ENCODE measurements at regions not wholly inside any gene's neighbourhood (a gene's known extent, or its start where the extent isn't known, plus 50 kb on each side); places are given as distances from the start of the nearest gene placed in this dataset.
"Not testable (repeated sequence)": the region's sequence is repeated elsewhere in the genome, so short reads cannot be mapped to it uniquely, and the experiment has no call there.

GRCh38 chr5:63743096-63743798, 219.0 kb downstream of the HTR1A start:
- Histone ChIP-seq H3K4me3 (ENCODE audit: low read depth in 1 of 5, low read length in 5 of 5) (no peak overlapping the region), H3K9ac (ENCODE audit: low read length in 5 of 5) (no peak overlapping the region), H3K27me3 (ENCODE audit: control insufficient read depth in 5 of 5, insufficient read depth in 4 of 5, low read length in 5 of 5) (no peaks in the 10 kb centered on the region), H3K9me3 (ENCODE audit: control insufficient read depth in 5 of 5, low read length in 5 of 5) (peaks cover 0 to 8% (median 3%) of the 10 kb centered on the region in 5 donors), H3K27ac (ENCODE audit: low read depth, low read length) (no peak overlapping the region), H3K4me1 (ENCODE audit: control insufficient read depth in 5 of 5, insufficient read depth in 5 of 5, low read length in 5 of 5) (no peaks in the 10 kb centered on the region), H3K36me3 (ENCODE audit: control insufficient read depth in 5 of 5, insufficient read depth in 5 of 5, low read length in 5 of 5) (no peaks in the 10 kb centered on the region)

- not testable (repeated sequence) for H3K27me3 ChIP-seq (ENCODE audit: control insufficient read depth in 5 of 5, insufficient read depth in 4 of 5, low read length in 5 of 5); H3K4me3 ChIP-seq (ENCODE audit: low read depth in 1 of 5, low read length in 5 of 5); H3K4me1 ChIP-seq (ENCODE audit: control insufficient read depth in 5 of 5, insufficient read depth in 5 of 5, low read length in 5 of 5); H3K36me3 ChIP-seq (ENCODE audit: control insufficient read depth in 5 of 5, insufficient read depth in 5 of 5, low read length in 5 of 5); H3K9me3 ChIP-seq (ENCODE audit: control insufficient read depth in 5 of 5, low read length in 5 of 5); H3K9ac ChIP-seq (ENCODE audit: low read length in 5 of 5); H3K27ac ChIP-seq (ENCODE audit: low read depth, low read length)
Observed at GRCh38 chr5:63732880-63733279, 229.4 kb downstream of the HTR1A start.

DNA sequence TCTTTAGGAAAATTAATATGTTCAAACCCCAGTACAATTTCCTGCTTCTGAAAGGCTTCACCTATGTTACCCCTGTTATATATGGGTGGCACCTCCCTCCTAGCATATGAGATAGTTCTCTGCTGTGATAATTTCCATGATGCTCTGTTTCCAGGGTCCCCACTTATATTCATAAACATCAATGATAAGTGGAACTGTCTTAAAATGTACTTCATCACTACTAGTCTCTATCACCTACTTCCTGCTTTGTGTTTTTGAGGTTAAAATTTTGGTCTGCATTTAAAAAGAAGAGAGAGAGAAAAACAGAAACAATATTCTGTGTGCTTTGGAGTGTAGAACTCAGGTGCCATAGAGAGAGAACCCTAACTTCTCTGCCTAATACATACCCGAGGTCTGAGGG, 234.7 kb downstream of the HTR1A start:
- Histone ChIP-seq H3K4me3 (ENCODE audit: low read depth in 1 of 5, low read length in 5 of 5) (no peak overlapping the region), H3K36me3 (ENCODE audit: control insufficient read depth in 5 of 5, insufficient read depth in 5 of 5, low read length in 5 of 5) (no peaks in the 10 kb centered on the region), H3K4me1 (ENCODE audit: control insufficient read depth in 5 of 5, insufficient read depth in 5 of 5, low read length in 5 of 5) (no peaks in the 10 kb centered on the region), H3K9ac (ENCODE audit: low read length in 5 of 5) (no peak overlapping the region), H3K27me3 (ENCODE audit: control insufficient read depth in 5 of 5, insufficient read depth in 4 of 5, low read length in 5 of 5) (no peaks in the 10 kb centered on the region), H3K27ac (ENCODE audit: low read depth, low read length) (no peak overlapping the region), H3K9me3 (ENCODE audit: control insufficient read depth in 5 of 5, low read length in 5 of 5) (no peaks in the 10 kb centered on the region)

- no peaks in the 10 kb centered on the region for H3K36me3 ChIP-seq (ENCODE audit: control insufficient read depth in 5 of 5, insufficient read depth in 5 of 5, low read length in 5 of 5)
- H3K4me1 ChIP-seq (ENCODE audit: control insufficient read depth in 5 of 5, insufficient read depth in 5 of 5, low read length in 5 of 5), result no peaks in the 10 kb centered on the region
- peaks cover 0 to 1% (median 0%) of the 10 kb centered on the region in 5 donors for H3K9me3 ChIP-seq (ENCODE audit: control insufficient read depth in 5 of 5, low read length in 5 of 5)
- H3K4me3 ChIP-seq (ENCODE audit: low read depth in 1 of 5, low read length in 5 of 5), result no peak overlapping the region
- no peak overlapping the region for H3K27ac ChIP-seq (ENCODE audit: low read depth, low read length)
- no peaks in the 10 kb centered on the region for H3K27me3 ChIP-seq (ENCODE audit: control insufficient read depth in 5 of 5, insufficient read depth in 4 of 5, low read length in 5 of 5)
- H3K9ac ChIP-seq (ENCODE audit: low read length in 5 of 5), result no peak overlapping the region
Observed at GRCh38 chr5:63726496-63726895, 235.7 kb downstream of the HTR1A start.

DNA sequence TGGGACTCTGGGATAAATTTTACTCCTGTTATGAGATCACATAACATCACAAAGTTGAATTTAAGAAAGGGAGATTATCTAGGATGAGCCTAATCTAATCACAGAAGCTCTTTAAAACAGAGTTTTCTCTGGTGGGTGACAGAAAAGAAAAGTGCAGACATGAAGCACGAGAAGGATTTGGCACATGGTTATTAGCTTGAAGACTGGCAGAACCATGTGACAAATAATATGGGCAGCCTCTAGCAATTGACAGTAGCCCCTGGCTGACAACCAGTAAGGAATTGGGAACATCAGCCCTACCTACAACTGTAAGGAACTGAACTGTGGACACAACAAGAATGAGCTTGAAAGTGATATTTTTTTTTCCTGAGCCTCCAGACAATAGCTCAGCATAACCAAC, 243.1 kb downstream of the HTR1A start:
- no peak overlapping the region for H3K4me3 ChIP-seq (ENCODE audit: low read depth in 1 of 5, low read length in 5 of 5)
- no peak overlapping the region for H3K9ac ChIP-seq (ENCODE audit: low read length in 5 of 5)
- H3K9me3 ChIP-seq (ENCODE audit: control insufficient read depth in 5 of 5, low read length in 5 of 5), result peaks cover 0 to 5% (median 0%) of the 10 kb centered on the region in 5 donors
- no peaks in the 10 kb centered on the region for H3K36me3 ChIP-seq (ENCODE audit: control insufficient read depth in 5 of 5, insufficient read depth in 5 of 5, low read length in 5 of 5)
- H3K4me1 ChIP-seq (ENCODE audit: control insufficient read depth in 5 of 5, insufficient read depth in 5 of 5, low read length in 5 of 5), result no peaks in the 10 kb centered on the region
- no peak overlapping the region for H3K27ac ChIP-seq (ENCODE audit: low read depth, low read length)
- H3K27me3 ChIP-seq (ENCODE audit: control insufficient read depth in 5 of 5, insufficient read depth in 4 of 5, low read length in 5 of 5), result no peaks in the 10 kb centered on the region

DNA sequence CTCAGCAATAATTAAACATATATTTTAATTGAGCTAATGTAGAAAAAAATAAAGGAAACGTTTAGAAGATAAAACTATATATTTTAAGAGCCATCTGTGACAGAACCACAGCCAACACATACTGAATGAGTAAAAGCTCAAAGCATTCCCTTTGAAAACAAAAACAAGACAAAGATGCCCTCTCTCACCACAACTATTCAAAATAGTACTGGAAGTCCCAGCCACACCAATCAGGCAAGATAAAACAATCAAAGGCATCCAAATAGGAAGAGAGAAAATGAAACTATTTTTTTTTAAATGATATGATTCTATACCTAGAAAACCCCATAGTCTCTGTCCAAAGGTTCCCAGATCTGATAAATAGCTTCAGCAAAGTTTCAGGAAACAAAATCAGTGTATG, 262.0 kb downstream of the HTR1A start:
- H3K4me1 ChIP-seq (ENCODE audit: control insufficient read depth in 5 of 5, insufficient read depth in 5 of 5, low read length in 5 of 5), result peaks cover 0 to 8% (median 0%) of the 10 kb centered on the region in 5 donors
- no peak overlapping the region for H3K9ac ChIP-seq (ENCODE audit: low read length in 5 of 5)
- no peaks in the 10 kb centered on the region for H3K27me3 ChIP-seq (ENCODE audit: control insufficient read depth in 5 of 5, insufficient read depth in 4 of 5, low read length in 5 of 5)
- no peak overlapping the region for H3K4me3 ChIP-seq (ENCODE audit: low read depth in 1 of 5, low read length in 5 of 5)
- H3K27ac ChIP-seq (ENCODE audit: low read depth, low read length), result no peak overlapping the region
- no peaks in the 10 kb centered on the region for H3K36me3 ChIP-seq (ENCODE audit: control insufficient read depth in 5 of 5, insufficient read depth in 5 of 5, low read length in 5 of 5)
- no peaks in the 10 kb centered on the region for H3K9me3 ChIP-seq (ENCODE audit: control insufficient read depth in 5 of 5, low read length in 5 of 5)

DNA sequence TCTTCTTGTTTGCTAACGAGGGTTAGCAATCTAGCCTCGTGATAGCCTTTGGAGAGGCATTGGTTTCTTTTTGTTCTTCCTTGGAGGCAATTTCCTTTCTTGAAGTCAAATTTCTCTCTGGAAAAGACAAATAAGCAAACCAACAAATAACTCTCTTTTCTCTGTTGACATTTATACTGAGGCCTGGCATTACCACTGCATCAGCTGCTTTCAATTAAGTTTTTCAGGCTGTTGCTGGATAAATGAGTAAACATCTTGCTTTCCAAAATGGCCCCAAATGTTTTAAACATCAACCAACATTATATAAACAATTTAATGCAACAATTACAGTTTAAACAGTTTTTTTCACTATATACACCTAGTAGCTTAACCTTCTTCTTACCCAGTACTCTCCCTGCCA, 264.4 kb downstream of the HTR1A start:
- Histone ChIP-seq H3K36me3 (ENCODE audit: control insufficient read depth in 5 of 5, insufficient read depth in 5 of 5, low read length in 5 of 5) (no peaks in the 10 kb centered on the region), H3K27ac (ENCODE audit: low read depth, low read length) (no peak overlapping the region), H3K4me3 (ENCODE audit: low read depth in 1 of 5, low read length in 5 of 5) (no peak overlapping the region), H3K4me1 (ENCODE audit: control insufficient read depth in 5 of 5, insufficient read depth in 5 of 5, low read length in 5 of 5) (peaks cover 0 to 8% (median 0%) of the 10 kb centered on the region in 5 donors), H3K27me3 (ENCODE audit: control insufficient read depth in 5 of 5, insufficient read depth in 4 of 5, low read length in 5 of 5) (no peaks in the 10 kb centered on the region), H3K9ac (ENCODE audit: low read length in 5 of 5) (no peak overlapping the region), H3K9me3 (ENCODE audit: control insufficient read depth in 5 of 5, low read length in 5 of 5) (no peaks in the 10 kb centered on the region)

- Histone ChIP-seq H3K4me3 (ENCODE audit: low read depth in 1 of 5, low read length in 5 of 5) (no peak overlapping the region), H3K27me3 (ENCODE audit: control insufficient read depth in 5 of 5, insufficient read depth in 4 of 5, low read length in 5 of 5) (peaks cover 0 to 3% (median 0%) of the 10 kb centered on the region in 5 donors), H3K9me3 (ENCODE audit: control insufficient read depth in 5 of 5, low read length in 5 of 5) (no peaks in the 10 kb centered on the region), H3K36me3 (ENCODE audit: control insufficient read depth in 5 of 5, insufficient read depth in 5 of 5, low read length in 5 of 5) (no peaks in the 10 kb centered on the region), H3K4me1 (ENCODE audit: control insufficient read depth in 5 of 5, insufficient read depth in 5 of 5, low read length in 5 of 5) (peaks cover 0 to 3% (median 0%) of the 10 kb centered on the region in 5 donors), H3K27ac (ENCODE audit: low read depth, low read length) (no peak overlapping the region), H3K9ac (ENCODE audit: low read length in 5 of 5) (no peak overlapping the region)
Observed at GRCh38 chr5:63690546-63690945, 271.7 kb downstream of the HTR1A start.

- H3K36me3 ChIP-seq (ENCODE audit: control insufficient read depth in 5 of 5, insufficient read depth in 5 of 5, low read length in 5 of 5), result no peaks in the 10 kb centered on the region
- H3K4me3 ChIP-seq (ENCODE audit: low read depth in 1 of 5, low read length in 5 of 5), result no peak overlapping the region
- no peak overlapping the region for H3K27ac ChIP-seq (ENCODE audit: low read depth, low read length)
- peaks cover 0 to 3% (median 0%) of the 10 kb centered on the region in 5 donors for H3K27me3 ChIP-seq (ENCODE audit: control insufficient read depth in 5 of 5, insufficient read depth in 4 of 5, low read length in 5 of 5)
- H3K9me3 ChIP-seq (ENCODE audit: control insufficient read depth in 5 of 5, low read length in 5 of 5), result no peaks in the 10 kb centered on the region
- peaks cover 0 to 3% (median 0%) of the 10 kb centered on the region in 5 donors for H3K4me1 ChIP-seq (ENCODE audit: control insufficient read depth in 5 of 5, insufficient read depth in 5 of 5, low read length in 5 of 5)
- no peak overlapping the region for H3K9ac ChIP-seq (ENCODE audit: low read length in 5 of 5)
Observed at GRCh38 chr5:63687854-63688516, 274.3 kb downstream of the HTR1A start.

DNA sequence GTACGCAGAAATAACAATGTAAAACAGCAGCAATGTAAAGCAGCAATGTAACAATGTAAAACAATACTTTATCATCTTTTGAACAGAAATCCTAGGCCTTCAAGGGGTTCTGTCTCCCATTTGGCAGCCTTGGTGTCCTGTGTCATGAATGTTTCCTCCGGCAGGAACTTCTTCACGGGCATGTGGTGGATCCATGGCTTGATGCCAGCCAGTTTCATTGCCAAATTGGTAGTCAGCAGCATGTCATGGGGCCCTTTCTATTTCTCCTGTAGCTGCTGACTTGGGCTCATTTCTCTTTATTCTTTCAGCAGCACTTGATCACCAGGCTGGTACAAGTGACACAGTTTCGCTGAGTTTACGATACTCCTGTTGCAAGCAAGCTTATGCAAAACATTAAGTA, 275.3 kb downstream of the HTR1A start:
- H3K27me3 ChIP-seq (ENCODE audit: control insufficient read depth in 5 of 5, insufficient read depth in 4 of 5, low read length in 5 of 5), result peaks cover 0 to 3% (median 0%) of the 10 kb centered on the region in 5 donors
- H3K4me1 ChIP-seq (ENCODE audit: control insufficient read depth in 5 of 5, insufficient read depth in 5 of 5, low read length in 5 of 5), result peaks cover 0 to 3% (median 0%) of the 10 kb centered on the region in 5 donors
- H3K36me3 ChIP-seq (ENCODE audit: control insufficient read depth in 5 of 5, insufficient read depth in 5 of 5, low read length in 5 of 5), result no peaks in the 10 kb centered on the region
- no peak overlapping the region for H3K4me3 ChIP-seq (ENCODE audit: low read depth in 1 of 5, low read length in 5 of 5)
- no peak overlapping the region for H3K9ac ChIP-seq (ENCODE audit: low read length in 5 of 5)
- H3K9me3 ChIP-seq (ENCODE audit: control insufficient read depth in 5 of 5, low read length in 5 of 5), result no peaks in the 10 kb centered on the region
- H3K27ac ChIP-seq (ENCODE audit: low read depth, low read length), result no peak overlapping the region
